Large intestine (tissue), 3 donors: ENCODE measurements at regions not wholly inside any gene's neighbourhood (a gene's known extent, or its start where the extent isn't known, plus 50 kb on each side); places are given as distances from the start of the nearest gene placed in this dataset.
"Not testable (repeated sequence)": the region's sequence is repeated elsewhere in the genome, so short reads cannot be mapped to it uniquely, and the experiment has no call there.

ENCODE experiments used
- DNase-seq, 2 donors: peaks; one replicate each; pipeline versions ENCODE4 v3.0.0 to v3.0.0-alpha.2; 2013
- H3K27ac ChIP-seq: one replicate; pipeline ENCODE4 v1.5.1; 2013; ENCODE audit warnings: low read length
- H3K27me3 ChIP-seq: 2 replicates; pipeline ENCODE4 v1.6.1; 2013; ENCODE audit warnings: low read length; ENCODE audit not compliant: control insufficient read depth, insufficient read depth
- H3K36me3 ChIP-seq: 2 replicates; pipeline ENCODE4 v1.6.1; 2013; ENCODE audit warnings: low read length; ENCODE audit not compliant: control insufficient read depth, insufficient read depth
- H3K4me1 ChIP-seq: one replicate; pipeline ENCODE4 v1.6.1; 2013; ENCODE audit warnings: low read length; ENCODE audit not compliant: control insufficient read depth, insufficient read depth
- H3K4me3 ChIP-seq: one replicate; pipeline ENCODE4 v1.5.1; 2013; ENCODE audit warnings: low read length
- H3K9me3 ChIP-seq: one replicate; pipeline ENCODE4 v1.6.1; 2013; ENCODE audit warnings: mild to moderate bottlenecking, low read depth, low read length, moderate library complexity; ENCODE audit not compliant: control insufficient read depth
- WGBS: methylation state at CpG from one replicate; pipeline ENCODE4 v1.1.5; 2013; ENCODE audit warnings: low lambda C conversion rate; ENCODE audit not compliant: insufficient coverage; 5-methylcytosine and 5-hydroxymethylcytosine counted together

GRCh38 chr15:44904651-44905340 is 51.7 kb upstream of the TERB2 start:
- DNase-seq: peak; percentile 0 to 11
- H3K27ac ChIP-seq, H3K9me3 ChIP-seq, H3K36me3 ChIP-seq, H3K4me3 ChIP-seq, H3K4me1 ChIP-seq, H3K27me3 ChIP-seq: not testable (repeated sequence)
- 67% methylated on average over 2 of the region's 6 CpGs for WGBS
